GM19351 (cell line): ENCODE measurements at regions not wholly inside any gene's neighbourhood (a gene's known extent, or its start where the extent isn't known, plus 50 kb on each side); places are given as distances from the start of the nearest gene placed in this dataset.
"Not testable (repeated sequence)": the region's sequence is repeated elsewhere in the genome, so short reads cannot be mapped to it uniquely, and the experiment has no call there.

Experiments used
- ATAC-seq: cut with Tn5 transposase; IDR thresholded peaks from one replicate; pipeline ENCODE4 v1.9.1; 2021; ENCODE audit warnings: mild to moderate bottlenecking, moderate library complexity; ENCODE audit not compliant: unreplicated experiment

DNA sequence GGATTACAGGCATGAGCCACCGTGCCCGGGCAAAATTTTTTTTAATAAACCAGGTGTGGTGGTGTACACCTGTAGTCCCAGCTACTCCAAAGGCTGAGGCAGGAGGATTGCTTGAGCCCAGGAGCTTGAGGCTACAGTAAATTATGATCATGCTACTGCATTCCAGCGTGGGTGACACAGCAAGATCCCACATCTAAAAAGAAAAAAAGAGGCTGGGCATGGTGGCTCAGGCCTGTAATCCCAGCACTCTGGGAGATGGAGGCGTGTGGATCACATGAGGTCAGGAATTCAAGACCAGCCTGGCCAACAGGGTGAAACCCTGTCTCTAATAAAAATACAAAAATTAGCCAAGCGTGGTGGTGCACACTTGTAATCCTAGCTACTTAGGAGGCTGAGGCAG lies 125.6 kb downstream of the ZNF281 start:
- ATAC-seq: not testable (repeated sequence)

DNA sequence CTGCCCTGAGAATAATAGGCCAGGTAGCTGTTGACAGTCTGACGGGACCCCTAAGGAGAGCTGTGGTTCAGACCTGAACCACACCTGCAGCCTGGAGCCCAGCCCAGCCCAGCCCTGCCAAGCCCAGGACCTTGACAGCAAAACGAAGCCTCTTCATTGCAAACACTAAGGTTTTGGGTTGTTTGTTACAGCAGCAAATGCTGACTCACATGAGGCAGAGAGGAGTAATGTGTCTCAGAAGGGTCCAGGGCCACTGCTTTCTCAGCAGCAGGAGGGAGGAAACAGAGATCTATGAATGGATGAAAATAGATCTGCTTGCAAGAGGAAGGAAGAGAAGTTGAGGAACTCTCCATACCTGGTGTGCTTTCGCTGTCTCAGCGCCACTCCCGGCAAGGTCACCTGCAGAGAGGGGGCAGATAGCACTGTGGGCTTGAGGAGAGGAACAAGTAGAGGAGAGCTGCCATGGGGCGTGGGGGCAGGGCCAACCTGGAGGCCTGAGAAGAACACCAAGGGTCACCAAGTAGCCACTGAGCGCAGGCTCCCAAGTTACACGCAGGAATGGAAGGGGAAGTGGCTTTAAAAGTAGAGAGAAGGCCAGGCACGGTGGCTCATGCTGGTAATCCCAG lies 127.2 kb downstream of the ZNF281 start:
- ATAC-seq: no peak

- ATAC-seq: no peak
Observed at GRCh38 chr1:200281201-200281835, 128.5 kb downstream of the ZNF281 start.

DNA sequence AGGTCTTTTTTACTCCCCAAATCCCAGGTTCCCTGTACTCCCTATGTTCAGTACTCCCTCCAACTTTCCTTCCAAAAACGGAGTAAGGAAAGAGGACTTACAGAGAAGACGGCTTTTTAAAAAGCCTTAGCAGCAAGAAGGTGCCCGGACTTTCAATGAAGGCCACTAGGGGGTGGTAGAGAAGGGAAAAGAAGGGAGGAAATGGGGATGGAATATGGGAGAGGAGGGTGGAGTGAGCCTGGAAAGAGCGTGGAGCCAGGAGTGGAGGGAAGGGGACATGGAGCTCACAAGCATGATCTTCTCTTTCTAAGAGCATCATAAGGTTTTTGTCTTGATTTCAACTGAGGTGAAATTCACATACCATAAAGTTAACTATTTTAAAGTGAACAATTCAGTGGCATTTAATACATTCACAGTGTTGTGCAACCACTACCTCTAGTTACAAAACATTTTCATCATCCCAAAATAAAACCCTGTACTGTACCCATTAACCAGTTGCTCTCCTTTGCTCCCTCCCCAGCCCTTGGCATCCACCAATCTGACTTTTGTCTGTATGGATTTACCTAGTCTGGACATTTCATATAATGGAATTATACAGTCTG lies 129.9 kb downstream of the ZNF281 start:
- ATAC-seq: no peak

- ATAC-seq: no peak
Observed at GRCh38 chr1:200275816-200276453, 133.9 kb downstream of the ZNF281 start.

- no peak for ATAC-seq
Observed at GRCh38 chr1:200275415-200275814, 134.4 kb downstream of the ZNF281 start.

GRCh38 chr1:200274116-200274515 lies 135.7 kb downstream of the ZNF281 start:
- ATAC-seq: no peak

- no peak for ATAC-seq
Observed at GRCh38 chr1:200272481-200273068, 137.3 kb downstream of the ZNF281 start.

GRCh38 chr1:200269256-200269655 lies 140.6 kb downstream of the ZNF281 start:
- no peak for ATAC-seq

DNA sequence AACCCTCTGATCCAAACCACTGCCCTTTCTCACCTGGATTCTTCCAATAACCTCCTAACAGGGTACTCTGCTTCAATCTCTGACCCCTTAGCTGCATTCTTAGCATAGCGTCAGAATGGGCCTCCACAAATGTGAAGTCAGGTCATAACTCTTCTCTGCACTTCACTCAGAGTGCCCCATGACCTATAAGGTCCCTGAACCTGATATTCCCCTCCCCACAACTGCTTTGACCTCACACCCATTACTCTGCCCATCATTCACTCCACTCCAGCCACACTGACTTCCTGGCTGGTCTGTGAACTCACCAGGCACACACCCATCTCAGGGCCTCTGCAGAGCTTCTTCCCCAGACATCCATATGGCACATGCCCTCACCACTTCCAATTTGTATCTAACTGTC lies 141.9 kb downstream of the ZNF281 start:
- ATAC-seq: no peak

DNA sequence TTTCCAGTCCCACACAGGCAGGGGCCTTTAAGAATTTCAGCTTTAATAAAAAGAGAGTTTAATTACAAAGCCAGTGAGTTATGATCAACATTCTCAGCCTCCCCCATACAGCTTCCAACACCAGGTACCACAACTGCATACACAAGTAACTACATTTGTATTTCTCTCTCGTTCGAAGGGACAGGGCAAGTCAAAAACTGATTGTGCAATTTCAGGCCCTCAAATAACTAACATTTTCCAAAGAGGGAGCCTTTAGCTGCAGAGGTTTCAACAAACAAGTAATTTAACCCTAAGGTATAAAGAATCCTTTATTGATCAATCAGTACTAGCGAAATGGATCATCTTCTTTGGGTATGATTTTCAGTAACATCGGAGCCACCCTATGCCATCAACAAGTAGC lies 142.4 kb downstream of the ZNF281 start:
- ATAC-seq: no peak

- no peak for ATAC-seq
Observed at GRCh38 chr1:200266871-200267270, 143.0 kb downstream of the ZNF281 start.

DNA sequence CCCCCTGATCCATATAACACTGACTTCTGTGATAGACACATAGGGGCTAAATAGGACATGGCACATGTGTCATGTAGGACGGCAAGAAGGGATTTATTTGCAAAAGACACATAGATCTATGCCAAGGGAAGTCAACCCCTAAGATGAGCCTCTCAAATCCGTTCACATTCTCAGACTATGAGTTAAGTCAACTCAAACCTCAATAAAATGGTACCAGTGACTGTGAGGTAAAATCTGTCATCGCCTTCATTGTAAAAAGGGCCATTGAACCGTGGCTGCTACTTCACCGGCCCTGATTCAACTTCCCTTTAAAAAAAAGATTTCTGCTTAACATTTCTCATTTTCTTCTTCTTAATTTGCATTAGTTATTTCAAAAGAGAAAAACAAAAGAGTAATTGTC lies 144.0 kb downstream of the ZNF281 start:
- no peak for ATAC-seq

- no peak for ATAC-seq
Observed at GRCh38 chr1:200265104-200265503, 144.7 kb downstream of the ZNF281 start.

- ATAC-seq: no peak
Observed at GRCh38 chr1:200263203-200263602, 146.6 kb downstream of the ZNF281 start.

DNA sequence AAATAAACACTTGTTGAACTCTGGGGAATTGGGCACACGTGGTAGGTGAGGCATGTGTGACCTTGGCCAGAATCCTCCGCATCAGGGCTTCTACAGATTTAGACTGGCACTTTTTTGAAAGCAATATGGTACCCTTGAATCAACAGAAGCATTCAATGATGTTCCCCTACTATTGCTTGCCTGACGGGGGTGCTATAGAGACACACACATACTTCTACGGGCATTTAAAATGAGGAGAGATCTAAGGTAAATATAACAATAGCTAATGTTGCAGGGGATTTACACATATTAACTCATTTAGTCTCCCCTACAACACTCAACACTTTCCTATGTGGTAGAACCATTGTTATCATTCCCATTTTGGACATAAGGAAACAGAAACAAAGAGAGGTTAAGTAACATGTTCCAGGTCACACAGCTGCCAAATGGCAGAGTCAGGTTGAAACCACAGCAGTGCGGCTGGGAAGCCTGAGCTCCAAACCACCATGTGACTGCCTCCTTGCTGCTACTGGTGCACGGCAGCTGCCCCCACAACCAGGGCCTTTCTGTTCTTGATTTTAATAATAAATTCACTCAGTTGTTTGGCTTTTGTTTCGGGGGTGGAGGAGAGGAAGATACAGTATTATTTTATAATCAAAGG lies 147.4 kb downstream of the ZNF281 start:
- peak; percentile 91 for ATAC-seq

DNA sequence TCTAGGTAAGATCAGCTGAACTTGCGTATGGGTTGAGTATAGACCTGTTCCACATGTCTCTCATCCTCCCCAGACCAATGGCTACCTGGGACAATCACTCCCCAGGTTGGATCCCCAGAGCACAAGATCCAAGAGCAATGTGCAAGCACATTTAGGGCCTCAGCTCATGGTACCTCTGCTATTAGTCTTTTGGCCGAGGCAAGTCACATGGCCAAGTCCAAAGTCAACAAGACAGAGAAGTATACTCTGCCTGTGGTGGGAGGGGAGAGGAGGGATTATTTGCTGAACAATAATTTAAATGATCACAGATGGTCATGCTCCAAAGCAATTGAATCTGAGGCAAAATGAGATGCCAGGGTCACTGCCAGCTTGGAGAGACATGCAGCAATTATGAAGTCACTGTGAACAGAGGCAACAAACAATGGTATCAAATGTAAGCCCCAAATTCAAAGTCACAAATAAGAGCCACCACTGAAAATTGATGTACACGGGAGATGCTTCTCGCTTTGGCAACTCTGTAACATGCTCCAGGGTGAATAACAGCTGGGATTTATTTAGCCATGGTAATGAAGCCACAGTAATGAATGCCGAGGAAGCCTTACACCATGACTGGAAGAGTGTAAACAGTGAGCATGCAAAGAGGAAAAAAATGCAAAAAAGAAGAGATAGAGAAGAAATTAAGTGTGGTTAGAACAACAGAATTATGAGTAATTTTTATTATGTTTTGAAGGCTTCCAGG lies 149.1 kb downstream of the ZNF281 start:
- ATAC-seq: no peak

DNA sequence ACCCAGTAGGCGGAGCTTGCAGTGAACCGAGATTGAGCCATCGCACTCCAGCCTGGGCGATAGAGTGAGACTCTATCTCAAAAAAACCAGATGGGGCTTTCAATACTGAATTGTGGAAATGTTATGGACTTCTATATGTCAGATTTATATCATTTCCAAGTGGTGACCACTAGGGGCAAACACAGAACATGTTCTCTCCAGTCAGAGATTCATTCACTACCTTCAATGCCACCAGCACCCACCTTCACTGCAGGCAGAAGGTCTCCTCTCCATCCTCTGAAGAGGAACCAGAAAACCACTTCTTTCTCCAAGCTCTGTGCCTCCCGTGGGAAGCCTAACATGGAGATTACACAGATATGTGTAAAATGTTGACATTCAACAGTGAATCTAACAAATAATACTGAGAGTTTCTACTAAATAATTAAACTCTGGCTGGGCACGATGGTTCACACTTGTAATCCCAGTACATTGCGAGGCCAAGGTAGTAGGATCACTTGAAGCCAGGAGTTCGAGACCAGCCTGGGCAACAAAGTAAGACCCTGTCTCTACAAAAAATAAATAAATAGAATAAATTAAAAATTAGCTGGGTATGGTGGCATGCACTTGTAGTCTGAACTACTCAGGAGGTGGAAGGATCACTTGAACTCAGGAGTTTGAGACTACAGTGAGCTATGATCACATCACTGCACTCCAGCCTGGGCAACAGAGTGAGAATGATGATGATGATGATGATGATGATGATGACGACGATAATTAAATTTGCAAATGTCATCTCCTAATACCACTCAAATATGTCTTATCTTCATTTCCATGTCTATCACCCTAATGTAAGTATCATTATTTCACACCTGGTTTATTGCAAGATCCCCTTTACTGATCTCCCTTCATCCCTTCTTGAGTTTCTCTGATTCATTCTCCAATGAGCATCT lies 151.1 kb downstream of the ZNF281 start:
- peak; percentile 41 for ATAC-seq

- no peak for ATAC-seq
Observed at GRCh38 chr1:200257235-200257634, 152.6 kb downstream of the ZNF281 start.
